Kidney capillary endothelial cell (primary cell): ENCODE measurements at regions not wholly inside any gene's neighbourhood (a gene's known extent, or its start where the extent isn't known, plus 50 kb on each side); places are given as distances from the start of the nearest gene placed in this dataset.

Source experiments
- DNase-seq: peaks from one replicate; pipeline ENCODE4 v3.0.0-alpha.2; 2018; ENCODE audit warnings: low spot score

- DNase-seq, result no peak
Measured at GRCh38 chr7:112882991-112883390, 92.8 kb upstream of the TMEM168 start.

GRCh38 chr7:112882511-112882910, 92.3 kb upstream of the TMEM168 start:
- no peak for DNase-seq

GRCh38 chr7:112882022-112882421, 91.8 kb upstream of the TMEM168 start:
- DNase-seq, result no peak

- DNase-seq, result no peak
Measured at GRCh38 chr7:112880818-112881418, 90.7 kb upstream of the TMEM168 start.

- peak; percentile 83 for DNase-seq
Measured at GRCh38 chr7:112877691-112878460, 87.7 kb upstream of the TMEM168 start.

GRCh38 chr7:112876877-112877276, 86.7 kb upstream of the TMEM168 start:
- DNase-seq, result no peak

- no peak for DNase-seq
Measured at GRCh38 chr7:112874909-112875308, 84.7 kb upstream of the TMEM168 start.

GRCh38 chr7:112873831-112874553, 83.8 kb upstream of the TMEM168 start:
- DNase-seq, result no peak

- DNase-seq, result peak; percentile 60
Measured at GRCh38 chr7:112869111-112869774, 79.0 kb upstream of the TMEM168 start.

GRCh38 chr7:112868609-112869008, 78.4 kb upstream of the TMEM168 start:
- DNase-seq, result no peak

GRCh38 chr7:112866424-112866823, 76.2 kb upstream of the TMEM168 start:
- no peak for DNase-seq

- no peak for DNase-seq
Measured at GRCh38 chr7:112864380-112864779, 74.2 kb upstream of the TMEM168 start.

- DNase-seq, result no peak
Measured at GRCh38 chr7:112858838-112859237, 68.6 kb upstream of the TMEM168 start.

- DNase-seq, result no peak
Measured at GRCh38 chr7:112855227-112855626, 65.0 kb upstream of the TMEM168 start.

- no peak for DNase-seq
Measured at GRCh38 chr7:112854169-112854568, 64.0 kb upstream of the TMEM168 start.

GRCh38 chr7:112853422-112853821, 63.2 kb upstream of the TMEM168 start:
- no peak for DNase-seq

- no peak for DNase-seq
Measured at GRCh38 chr7:112843151-112843550, 53.0 kb upstream of the TMEM168 start.
